B cell (primary cell): ENCODE measurements at regions not wholly inside any gene's neighbourhood (a gene's known extent, or its start where the extent isn't known, plus 50 kb on each side); places are given as distances from the start of the nearest gene placed in this dataset.
A peak's percentile ranks its signal among the peaks of the same experiment; 100 is the strongest.

Experiments used
- ATAC-seq: fragments of 200-7000 bp; cut with Tn5 transposase; one replicate; pipeline ENCODE4 v1.10.0; 2021; ENCODE audit warnings: low read depth, mild to moderate bottlenecking, moderate number of reproducible peaks, moderate library complexity
- CTCF ChIA-PET: fragments of 350-600 bp; sonication (Branson Sonifier 250); formaldehyde crosslinking; loops from one replicate; lab custom pipeline; 2021; ENCODE audit warnings: antibody characterized with exemption, inconsistent platforms; lab: Charles Lee
- POLR2A ChIA-PET: fragments of 350-600 bp; sonication (Branson Sonifier 250); formaldehyde crosslinking; loops from one replicate; lab custom pipeline; 2021; ENCODE audit warnings: antibody characterized with exemption; lab: Charles Lee
- DNase-seq: peaks from one replicate; pipeline ENCODE4 v3.0.0; 2013
- H2AFZ ChIP-seq: 2 replicates; pipeline ENCODE4 v1.6.1; 2012; ENCODE audit warnings: mild to moderate bottlenecking, low read depth, low read length; ENCODE audit not compliant: insufficient read depth, poor library complexity, severe bottlenecking
- H3K27ac ChIP-seq, 2 donors: 1 replicate in 1 of 2; 2 replicates in 1 of 2; pipeline ENCODE4 v1.5.1; 2012 to 2013; ENCODE audit warnings: low read length in 2 of 2, mild to moderate bottlenecking in 2 of 2, moderate library complexity in 1 of 2
- H3K27me3 ChIP-seq, 4 experiments: fragments of 200-600 bp in 1 of 4; sonication (generic) in 1 of 4; replicated peaks in 1 of 4; 1 replicate in 2 of 4; 2 replicates in 2 of 4; pipeline versions ENCODE4 v1.6.1 to v1.7.0; 2013 to 2016; ENCODE audit warnings: low read length in 3 of 4, mild to moderate bottlenecking in 2 of 4, mixed read lengths in 1 of 4, moderate library complexity in 1 of 4; ENCODE audit not compliant: insufficient read depth in 4 of 4, control insufficient read depth in 3 of 4; ENCODE audit errors: control extremely low read depth in 1 of 4
- H3K36me3 ChIP-seq, 2 experiments: replicated peaks in 1 of 2; 1 replicate in 1 of 2; 2 replicates in 1 of 2; pipeline versions ENCODE4 v1.6.1 to v1.7.1; 2013; ENCODE audit warnings: low read length in 1 of 2; ENCODE audit not compliant: insufficient read depth in 2 of 2, control insufficient read depth in 1 of 2; ENCODE audit errors: control extremely low read depth in 1 of 2, extremely low read depth in 1 of 2
- H3K4me1 ChIP-seq, 2 donors: fragments of 200-600 bp in 1 of 2; sonication (generic) in 1 of 2; 1 replicate in 1 of 2; 2 replicates in 1 of 2; pipeline versions ENCODE4 v1.5.1 to v1.6.1; 2013 to 2017; ENCODE audit warnings: low read length in 2 of 2; ENCODE audit not compliant: control insufficient read depth in 2 of 2, insufficient read depth in 2 of 2
- H3K4me2 ChIP-seq: replicated peaks from 2 replicates; pipeline ENCODE3; 2012; ENCODE audit warnings: mild to moderate bottlenecking, low read depth, low read length; ENCODE audit not compliant: poor library complexity, severe bottlenecking
- H3K4me3 ChIP-seq, 5 experiments: fragments of 200-600 bp in 1 of 5; sonication (generic) in 1 of 5; 1 replicate in 3 of 5; 2 replicates in 2 of 5; pipeline versions ENCODE4 v1.5.1 to v1.7.0; 2011 to 2016; ENCODE audit warnings: low read length in 4 of 5, mild to moderate bottlenecking in 4 of 5, low read depth in 2 of 5, control low read depth in 1 of 5, moderate library complexity in 1 of 5; ENCODE audit not compliant: insufficient read depth in 1 of 5; ENCODE audit errors: control extremely low read depth in 1 of 5, extremely low read depth in 1 of 5
- H3K79me2 ChIP-seq: fragments of 200-600 bp; sonication (generic); one replicate; pipeline ENCODE4 v1.6.0; 2016; ENCODE audit warnings: low read length; ENCODE audit not compliant: control insufficient read depth, insufficient read depth
- H3K9ac ChIP-seq: fragments of 200-600 bp; sonication (generic); 2 replicates; pipeline ENCODE4 v1.6.1; 2017; ENCODE audit warnings: mild to moderate bottlenecking, low read length, moderate library complexity
- H3K9me3 ChIP-seq, 3 donors: one replicate each; pipeline versions ENCODE4 v1.6.1 to v1.7.1; 2013; ENCODE audit warnings: low read length in 2 of 3; ENCODE audit not compliant: control insufficient read depth in 2 of 3, insufficient read depth in 1 of 3; ENCODE audit errors: control extremely low read depth in 1 of 3
- H4K20me1 ChIP-seq: 2 replicates; pipeline ENCODE4 v1.6.0; 2012; ENCODE audit warnings: mild to moderate bottlenecking, low read length; ENCODE audit not compliant: insufficient read depth, control insufficient read depth, poor library complexity, severe bottlenecking
- H3K27ac Mint-ChIP-seq: one replicate; pipeline ENCODE4 v1.8.0; 2021; ENCODE audit warnings: mixed read lengths
- H3K27me3 Mint-ChIP-seq: one replicate; pipeline ENCODE4 v1.8.0; 2021; ENCODE audit warnings: mixed read lengths
- H3K4me1 Mint-ChIP-seq: one replicate; pipeline ENCODE4 v1.8.0; 2021; ENCODE audit warnings: mixed read lengths
- H3K4me3 Mint-ChIP-seq: one replicate; pipeline ENCODE4 v1.8.0; 2021; ENCODE audit warnings: mixed read lengths
- H3K9me3 Mint-ChIP-seq: one replicate; pipeline ENCODE4 v1.8.0; 2022; ENCODE audit warnings: mixed read lengths; ENCODE audit not compliant: insufficient read depth
- EZH2 ChIP-seq: IDR thresholded peaks from 2 replicates; pipeline ENCODE4 v1.6.1; 2012; ENCODE audit warnings: borderline replicate concordance, low read depth, mild to moderate bottlenecking, moderate library complexity, low read length; ENCODE audit not compliant: insufficient read depth, poor library complexity, severe bottlenecking
- WGBS: methylation state at CpG from one replicate; pipeline ENCODE4 v1.1.5; 2013; ENCODE audit warnings: missing lambda C conversion rate; ENCODE audit not compliant: insufficient coverage; 5-methylcytosine and 5-hydroxymethylcytosine counted together
- intact Hi-C: fragments of 100-400 bp; cut with micrococcal nuclease; formaldehyde crosslinking; loops from one replicate; pipeline ENCODE4 v1.10.0; 2022
- TF ChIP-seq, protein P1 (sequence below): fragments of 200-600 bp; IDR thresholded peaks from one replicate; pipeline ENCODE4 v1.8.0; 2022; ENCODE audit warnings: antibody characterized with exemption, mild to moderate bottlenecking

DNA sequence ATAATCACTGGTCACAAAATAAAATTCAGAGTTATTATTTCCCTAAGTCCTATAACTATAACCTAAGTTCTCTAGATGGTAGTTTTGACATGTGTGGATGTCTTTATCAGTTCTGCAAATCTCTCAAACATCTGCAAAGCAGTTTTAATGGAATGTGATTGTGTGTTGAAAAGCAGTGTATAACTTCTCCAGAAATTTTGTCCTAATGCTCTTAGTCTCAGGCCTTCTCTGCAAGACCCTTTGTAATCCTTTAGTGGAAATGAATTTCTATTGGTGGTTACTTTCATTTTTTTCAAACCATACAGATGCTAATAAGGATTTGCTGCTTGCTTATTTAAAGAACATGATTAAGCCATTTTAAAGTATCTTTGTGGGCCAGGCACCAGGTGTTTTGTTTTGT is 75.5 kb upstream of the LHFPL2 start:
- Histone ChIP-seq H3K4me1 (peaks cover 69 to 80% of the 10 kb centered on the region in 2 donors), H3K9ac (no peak overlapping the region), H3K4me2 (peak overlapping the region; percentile 28), H3K27ac (peak overlapping the region in 1 of 2 donors; percentile 57), H3K4me3 (no peak overlapping the region), H3K9me3 (no peaks in the 10 kb centered on the region), H3K79me2 (no peaks in the 10 kb centered on the region), H4K20me1 (no peaks in the 10 kb centered on the region), H2AFZ (no peak overlapping the region), H3K36me3 (no peaks in the 10 kb centered on the region), H3K27me3 (no peaks in the 10 kb centered on the region)
- Mint-ChIP-seq H3K27ac (peak overlapping the region; percentile 78), H3K9me3 (no peaks in the 10 kb centered on the region), H3K4me3 (peak overlapping the region; percentile 14), H3K27me3 (no peaks in the 10 kb centered on the region), H3K4me1 (peaks cover 69% of the 10 kb centered on the region)
- CTCF ChIA-PET: no interaction called here
- no peak for TF ChIP-seq EZH2
- TF ChIP-seq, protein P1, sequence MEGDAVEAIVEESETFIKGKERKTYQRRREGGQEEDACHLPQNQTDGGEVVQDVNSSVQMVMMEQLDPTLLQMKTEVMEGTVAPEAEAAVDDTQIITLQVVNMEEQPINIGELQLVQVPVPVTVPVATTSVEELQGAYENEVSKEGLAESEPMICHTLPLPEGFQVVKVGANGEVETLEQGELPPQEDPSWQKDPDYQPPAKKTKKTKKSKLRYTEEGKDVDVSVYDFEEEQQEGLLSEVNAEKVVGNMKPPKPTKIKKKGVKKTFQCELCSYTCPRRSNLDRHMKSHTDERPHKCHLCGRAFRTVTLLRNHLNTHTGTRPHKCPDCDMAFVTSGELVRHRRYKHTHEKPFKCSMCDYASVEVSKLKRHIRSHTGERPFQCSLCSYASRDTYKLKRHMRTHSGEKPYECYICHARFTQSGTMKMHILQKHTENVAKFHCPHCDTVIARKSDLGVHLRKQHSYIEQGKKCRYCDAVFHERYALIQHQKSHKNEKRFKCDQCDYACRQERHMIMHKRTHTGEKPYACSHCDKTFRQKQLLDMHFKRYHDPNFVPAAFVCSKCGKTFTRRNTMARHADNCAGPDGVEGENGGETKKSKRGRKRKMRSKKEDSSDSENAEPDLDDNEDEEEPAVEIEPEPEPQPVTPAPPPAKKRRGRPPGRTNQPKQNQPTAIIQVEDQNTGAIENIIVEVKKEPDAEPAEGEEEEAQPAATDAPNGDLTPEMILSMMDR: no peak
- intact Hi-C loops: loop anchor here (10.0 kb wide), 1 partner anchor 261 kb away; the partner anchor contains the start of gene ARSB
- ATAC-seq (no peak), DNase-seq (no peak)
- POLR2A ChIA-PET: no interaction called here

DNA sequence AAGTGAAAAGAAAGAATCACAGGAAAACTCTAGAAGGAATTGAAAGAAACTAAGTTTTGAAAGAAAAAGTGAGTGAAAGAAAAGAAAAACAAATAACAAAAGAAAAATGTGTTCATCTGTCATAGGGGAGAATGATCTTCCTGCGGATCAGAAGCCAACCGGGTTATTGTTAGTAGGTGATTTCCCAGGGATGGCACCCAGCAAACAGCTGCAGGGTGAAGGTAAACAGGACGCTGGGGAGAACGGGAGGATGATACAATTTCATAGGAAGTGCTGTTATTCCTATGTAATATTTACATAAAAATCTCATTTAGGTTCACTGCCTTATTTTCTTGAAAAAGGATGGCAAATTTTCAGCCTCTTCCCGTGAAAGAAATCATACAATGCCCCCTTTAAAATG is 72.4 kb upstream of the LHFPL2 start:
- DNase-seq: no peak
- intact Hi-C loops: loop anchor here (10.0 kb wide), 1 partner anchor 264 kb away; the partner anchor contains the start of gene ARSB
- peak overlapping the region; percentile 15 for H3K4me3 Mint-ChIP-seq
- no peak for ATAC-seq
- Histone ChIP-seq H3K4me2 (peak overlapping the region; percentile 1), H3K27me3 (no peaks in the 10 kb centered on the region), H2AFZ (peak overlapping the region; percentile 40), H3K9ac (no peak overlapping the region), H3K27ac (peak overlapping the region in 1 of 2 donors; percentile 37), H3K4me3 (no peak overlapping the region), H4K20me1 (no peaks in the 10 kb centered on the region), H3K9me3 (no peaks in the 10 kb centered on the region), H3K36me3 (no peaks in the 10 kb centered on the region), H3K4me1 (peaks cover 40 to 50% of the 10 kb centered on the region in 2 donors), H3K79me2 (no peaks in the 10 kb centered on the region)
- no peaks in the 10 kb centered on the region for H3K27me3 Mint-ChIP-seq
- CTCF ChIA-PET: interaction anchor here (1.9 kb wide), 1 partner anchor 40 kb away, joined by 5 read pairs; no protein-coding TSS in a partner anchor
- peak overlapping the region; percentile 66 for H3K27ac Mint-ChIP-seq
- WGBS: 59% methylated on average over 2 of the region's 5 CpGs
- TF ChIP-seq EZH2: no peak
- TF ChIP-seq, protein P1: no peak
- H3K9me3 Mint-ChIP-seq: no peaks in the 10 kb centered on the region
- POLR2A ChIA-PET: interaction anchor here (0.7 kb wide), 1 partner anchor 8 kb away, joined by 3 read pairs; no protein-coding TSS in a partner anchor
- H3K4me1 Mint-ChIP-seq: peaks cover 47% of the 10 kb centered on the region
